ENCODE measurements at regions not wholly inside any gene's neighbourhood (a gene's known extent, or its start where the extent isn't known, plus 50 kb on each side); places are given as distances from the start of the nearest gene placed in this dataset.
"Not testable (repeated sequence)": the region's sequence is repeated elsewhere in the genome, so short reads cannot be mapped to it uniquely, and the experiment has no call there.

DNA sequence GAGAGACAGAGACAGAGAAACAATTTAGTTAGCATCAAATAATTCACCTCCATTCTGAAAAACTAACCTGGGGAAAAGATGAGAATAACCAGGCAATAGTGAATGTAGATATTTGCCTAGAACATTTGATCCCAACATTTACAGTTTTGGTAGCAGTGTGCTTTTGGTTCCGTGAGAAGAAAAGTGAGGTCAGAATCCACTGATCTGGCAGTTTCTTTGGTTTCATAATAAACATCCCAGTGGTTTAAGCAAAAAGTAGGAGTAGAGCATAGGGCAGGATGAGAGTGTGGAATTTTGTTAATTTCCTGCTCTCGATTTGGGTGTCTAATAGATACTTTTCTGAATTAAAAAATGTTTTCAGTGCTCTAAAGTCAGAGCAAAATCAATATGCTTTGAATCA is 887.0 kb downstream of the NR2F1-AS1 start:
- 97% methylated on average over 2 of the region's 2 CpGs for WGBS
- Histone ChIP-seq H3K14ac (ENCODE audit: low read length in 2 of 2) (no peak overlapping the region), H4K91ac (ENCODE audit: low read length) (no peak overlapping the region)

GRCh38 chr5:92691955-92692354 is 889.1 kb downstream of the NR2F1-AS1 start:
- WGBS = 97% methylated on average over 2 of the region's 5 CpGs
- not testable (repeated sequence) for H3K9me3 ChIP-seq (ENCODE audit: control insufficient read depth, low read length); H3K4me2 ChIP-seq (ENCODE audit: low read length, poor library complexity, severe bottlenecking); H3K23ac ChIP-seq (ENCODE audit: low read length in 2 of 2); H2BK5ac ChIP-seq (ENCODE audit: low read depth, low read length, poor library complexity, severe bottlenecking); DNase-seq; H3K14ac ChIP-seq (ENCODE audit: low read length in 2 of 2); H3K4me3 ChIP-seq (ENCODE audit: insufficient read depth in 1 of 2, low read depth in 1 of 2, low read length in 2 of 2); H3K4ac ChIP-seq (ENCODE audit: low read depth in 1 of 2, low read length in 2 of 2); H3K27me3 ChIP-seq (ENCODE audit: control insufficient read depth in 1 of 2, insufficient read depth in 1 of 2, low read length in 2 of 2); H2AFZ ChIP-seq (ENCODE audit: low read depth, low read length); H3K9ac ChIP-seq (ENCODE audit: low read length); H3K36me3 ChIP-seq (ENCODE audit: control insufficient read depth in 1 of 2, insufficient read depth in 2 of 2, low read depth in 1 of 2, low read length in 2 of 2); H3K18ac ChIP-seq (ENCODE audit: low read depth in 1 of 2, low read length in 2 of 2); H4K91ac ChIP-seq (ENCODE audit: low read length); H2BK15ac ChIP-seq (ENCODE audit: low read depth, poor library complexity, severe bottlenecking); H3K79me1 ChIP-seq (replicated peaks; ENCODE audit: low read length, poor library complexity, severe bottlenecking); H3K27ac ChIP-seq (ENCODE audit: low read length, poor library complexity, severe bottlenecking); H3K4me1 ChIP-seq (ENCODE audit: control insufficient read depth, insufficient read depth, low read depth, low read length); H2BK120ac ChIP-seq (ENCODE audit: low read depth, low read length); H4K8ac ChIP-seq (ENCODE audit: low read length); H2AK5ac ChIP-seq (ENCODE audit: low read length, severe bottlenecking); H2BK12ac ChIP-seq (ENCODE audit: low read length in 2 of 2)

More for the DNA sequence above, 887.0 kb downstream of the NR2F1-AS1 start:
- Histone ChIP-seq H2AFZ (ENCODE audit: low read depth, low read length) (no peak overlapping the region), H3K9ac (ENCODE audit: low read length) (no peak overlapping the region), H3K79me1 (replicated peaks; ENCODE audit: low read length, poor library complexity, severe bottlenecking) (no peaks in the 10 kb centered on the region), H2BK5ac (ENCODE audit: low read depth, low read length, poor library complexity, severe bottlenecking) (no peak overlapping the region), H3K4ac (ENCODE audit: low read depth in 1 of 2, low read length in 2 of 2) (no peak overlapping the region), H3K23ac (ENCODE audit: low read length in 2 of 2) (no peak overlapping the region), H3K27ac (ENCODE audit: low read length, poor library complexity, severe bottlenecking) (no peak overlapping the region), H4K8ac (ENCODE audit: low read length) (no peak overlapping the region), H3K18ac (ENCODE audit: low read depth in 1 of 2, low read length in 2 of 2) (no peak overlapping the region), H2AK5ac (ENCODE audit: low read length, severe bottlenecking) (no peak overlapping the region), H3K27me3 (ENCODE audit: control insufficient read depth in 1 of 2, insufficient read depth in 1 of 2, low read length in 2 of 2) (no peaks in the 10 kb centered on the region), H3K9me3 (ENCODE audit: control insufficient read depth, low read length) (no peaks in the 10 kb centered on the region), H2BK12ac (ENCODE audit: low read length in 2 of 2) (no peak overlapping the region), H3K4me1 (ENCODE audit: control insufficient read depth, insufficient read depth, low read depth, low read length) (no peaks in the 10 kb centered on the region), H3K4me3 (ENCODE audit: insufficient read depth in 1 of 2, low read depth in 1 of 2, low read length in 2 of 2) (no peak overlapping the region), H2BK120ac (ENCODE audit: low read depth, low read length) (no peak overlapping the region), H3K36me3 (ENCODE audit: control insufficient read depth in 1 of 2, insufficient read depth in 2 of 2, low read depth in 1 of 2, low read length in 2 of 2) (no peaks in the 10 kb centered on the region), H2BK15ac (ENCODE audit: low read depth, poor library complexity, severe bottlenecking) (no peak overlapping the region), H3K4me2 (ENCODE audit: low read length, poor library complexity, severe bottlenecking) (no peak overlapping the region)
- DNase-seq = peak; percentile 3

DNA sequence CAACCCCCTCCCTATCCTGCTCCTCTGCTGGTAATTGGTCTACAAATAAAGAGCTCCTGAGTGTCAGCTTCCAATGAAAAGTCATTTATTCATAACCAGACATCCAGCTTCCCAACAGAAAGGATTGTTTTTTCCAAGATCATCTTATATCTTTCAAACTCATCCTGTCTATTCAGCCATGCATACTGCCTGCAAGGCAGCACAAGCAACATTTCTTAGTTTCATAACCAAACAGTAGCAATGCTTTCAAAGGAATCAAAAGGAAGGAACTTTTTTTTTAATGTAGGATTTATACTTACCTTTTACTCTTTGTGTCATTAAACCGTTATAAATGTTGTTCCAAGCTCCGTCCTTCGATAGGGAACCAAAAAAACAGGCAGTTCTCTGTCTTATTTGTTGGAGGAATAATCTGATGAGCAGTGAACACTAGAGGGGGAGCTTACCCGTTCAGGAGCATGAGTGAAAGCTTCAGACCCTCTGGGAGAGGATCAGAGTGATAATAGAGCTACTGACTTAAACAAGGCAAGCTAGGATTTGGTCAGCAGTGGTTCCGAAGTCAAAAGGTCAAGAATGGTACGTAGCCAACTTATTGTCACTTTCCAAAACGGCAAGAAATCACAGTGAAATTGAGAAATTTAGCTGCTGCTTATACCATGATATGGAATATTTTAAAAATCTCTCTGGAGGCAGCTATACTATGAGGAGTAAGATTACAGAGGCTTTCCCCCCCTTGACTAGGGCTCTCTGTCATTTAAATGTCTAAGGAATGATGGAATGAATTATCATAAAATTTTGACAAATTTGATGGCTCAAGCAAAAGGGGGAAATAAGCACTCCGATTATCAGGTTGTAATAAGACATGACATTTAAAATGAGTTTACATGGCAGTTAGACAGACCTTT is 892.9 kb downstream of the NR2F1-AS1 start:
- 60% methylated on average over 7 of the region's 8 CpGs for WGBS
- peak overlapping the region in 1 of 2 experiments; percentile 13 for H3K4me3 ChIP-seq (ENCODE audit: insufficient read depth in 1 of 2, low read depth in 1 of 2, low read length in 2 of 2)
- H2BK120ac ChIP-seq (ENCODE audit: low read depth, low read length) = no peak overlapping the region
- H3K23ac ChIP-seq (ENCODE audit: low read length in 2 of 2) = no peak overlapping the region
- H2BK15ac ChIP-seq (ENCODE audit: low read depth, poor library complexity, severe bottlenecking) = no peak overlapping the region
- H3K4me2 ChIP-seq (ENCODE audit: low read length, poor library complexity, severe bottlenecking) = no peak overlapping the region
- no peaks in the 10 kb centered on the region for H3K36me3 ChIP-seq (ENCODE audit: control insufficient read depth in 1 of 2, insufficient read depth in 2 of 2, low read depth in 1 of 2, low read length in 2 of 2)
- H2BK12ac ChIP-seq (ENCODE audit: low read length in 2 of 2) = no peak overlapping the region
- no peak overlapping the region for H3K14ac ChIP-seq (ENCODE audit: low read length in 2 of 2)
- DNase-seq = peak; percentile 59
- H4K91ac ChIP-seq (ENCODE audit: low read length) = no peak overlapping the region
- no peak overlapping the region for H3K27ac ChIP-seq (ENCODE audit: low read length, poor library complexity, severe bottlenecking)
- H2AFZ ChIP-seq (ENCODE audit: low read depth, low read length) = no peak overlapping the region
- no peaks in the 10 kb centered on the region for H3K27me3 ChIP-seq (ENCODE audit: control insufficient read depth in 1 of 2, insufficient read depth in 1 of 2, low read length in 2 of 2)
- no peak overlapping the region for H2AK5ac ChIP-seq (ENCODE audit: low read length, severe bottlenecking)
- H4K8ac ChIP-seq (ENCODE audit: low read length) = no peak overlapping the region
- no peak overlapping the region for H3K4ac ChIP-seq (ENCODE audit: low read depth in 1 of 2, low read length in 2 of 2)
- no peak overlapping the region for H3K18ac ChIP-seq (ENCODE audit: low read depth in 1 of 2, low read length in 2 of 2)
- H3K9me3 ChIP-seq (ENCODE audit: control insufficient read depth, low read length) = peaks cover 3% of the 10 kb centered on the region
- H3K9ac ChIP-seq (ENCODE audit: low read length) = peak overlapping the region; percentile 39
- H3K79me1 ChIP-seq (replicated peaks; ENCODE audit: low read length, poor library complexity, severe bottlenecking) = no peaks in the 10 kb centered on the region
- no peak overlapping the region for H2BK5ac ChIP-seq (ENCODE audit: low read depth, low read length, poor library complexity, severe bottlenecking)
- H3K4me1 ChIP-seq (ENCODE audit: control insufficient read depth, insufficient read depth, low read depth, low read length) = no peaks in the 10 kb centered on the region

- no peak overlapping the region for H4K8ac ChIP-seq (ENCODE audit: low read length)
- no peak overlapping the region for H3K4ac ChIP-seq (ENCODE audit: low read depth in 1 of 2, low read length in 2 of 2)
- no peak overlapping the region for H3K23ac ChIP-seq (ENCODE audit: low read length in 2 of 2)
- H3K27me3 ChIP-seq (ENCODE audit: control insufficient read depth in 1 of 2, insufficient read depth in 1 of 2, low read length in 2 of 2) = no peaks in the 10 kb centered on the region
- no peak overlapping the region for H2BK120ac ChIP-seq (ENCODE audit: low read depth, low read length)
- H2BK15ac ChIP-seq (ENCODE audit: low read depth, poor library complexity, severe bottlenecking) = no peak overlapping the region
- no peak overlapping the region for H3K9ac ChIP-seq (ENCODE audit: low read length)
- H3K79me1 ChIP-seq (replicated peaks; ENCODE audit: low read length, poor library complexity, severe bottlenecking) = no peaks in the 10 kb centered on the region
- no peak overlapping the region for H3K27ac ChIP-seq (ENCODE audit: low read length, poor library complexity, severe bottlenecking)
- H3K4me2 ChIP-seq (ENCODE audit: low read length, poor library complexity, severe bottlenecking) = no peak overlapping the region
- H3K36me3 ChIP-seq (ENCODE audit: control insufficient read depth in 1 of 2, insufficient read depth in 2 of 2, low read depth in 1 of 2, low read length in 2 of 2) = no peaks in the 10 kb centered on the region
- H2AK5ac ChIP-seq (ENCODE audit: low read length, severe bottlenecking) = no peak overlapping the region
- no peak overlapping the region for H3K14ac ChIP-seq (ENCODE audit: low read length in 2 of 2)
- DNase-seq = peak; percentile 6
- H2BK5ac ChIP-seq (ENCODE audit: low read depth, low read length, poor library complexity, severe bottlenecking) = no peak overlapping the region
- no peaks in the 10 kb centered on the region for H3K9me3 ChIP-seq (ENCODE audit: control insufficient read depth, low read length)
- H3K4me3 ChIP-seq (ENCODE audit: insufficient read depth in 1 of 2, low read depth in 1 of 2, low read length in 2 of 2) = no peak overlapping the region
- WGBS = 93% methylated on average over 1 of the region's 2 CpGs
- H2BK12ac ChIP-seq (ENCODE audit: low read length in 2 of 2) = no peak overlapping the region
- H3K4me1 ChIP-seq (ENCODE audit: control insufficient read depth, insufficient read depth, low read depth, low read length) = no peaks in the 10 kb centered on the region
- H3K18ac ChIP-seq (ENCODE audit: low read depth in 1 of 2, low read length in 2 of 2) = no peak overlapping the region
- H2AFZ ChIP-seq (ENCODE audit: low read depth, low read length) = no peak overlapping the region
- H4K91ac ChIP-seq (ENCODE audit: low read length) = no peak overlapping the region
Measured at GRCh38 chr5:92678640-92679039, 902.4 kb downstream of the NR2F1-AS1 start.
